H1 (cell line): ENCODE measurements at regions not wholly inside any gene's neighbourhood (a gene's known extent, or its start where the extent isn't known, plus 50 kb on each side); places are given as distances from the start of the nearest gene placed in this dataset.

ENCODE experiments used
- BACH1 ChIP-seq: IDR thresholded peaks from 2 replicates; pipeline ENCODE4 v1.6.1; 2012; ENCODE audit warnings: low read length, improper control_type of control experiment
- E2F6 ChIP-seq: IDR thresholded peaks from 2 replicates; pipeline ENCODE4 v1.6.1; 2012; ENCODE audit warnings: inconsistent platforms
- EP300 ChIP-seq, 2 experiments: IDR thresholded peaks; 1 replicate in 1 of 2; 2 replicates in 1 of 2; pipeline ENCODE4 v1.6.1; 2011 to 2012; ENCODE audit warnings: low read depth in 2 of 2, low read length in 2 of 2, mild to moderate bottlenecking in 2 of 2, borderline replicate concordance in 1 of 2, inconsistent platforms in 1 of 2, moderate library complexity in 1 of 2
- GABPA ChIP-seq: IDR thresholded peaks from 2 replicates; pipeline ENCODE4 v1.6.1; 2011; ENCODE audit warnings: mild to moderate bottlenecking, low read length, moderate library complexity, borderline replicate concordance; ENCODE audit not compliant: insufficient read depth
- JUND ChIP-seq: IDR thresholded peaks from 2 replicates; pipeline ENCODE4 v1.6.1; 2011; ENCODE audit warnings: mild to moderate bottlenecking, improper control_type of control experiment, low read length
- MAFK ChIP-seq: IDR thresholded peaks from 2 replicates; pipeline ENCODE4 v1.6.1; 2012; ENCODE audit warnings: low read depth, mild to moderate bottlenecking, improper control_type of control experiment, low read length
- POLR2AphosphoS5 ChIP-seq: IDR thresholded peaks from 2 replicates; pipeline ENCODE4 v1.6.1; 2011; ENCODE audit warnings: low read depth, low read length
- POU5F1 ChIP-seq: IDR thresholded peaks from 2 replicates; pipeline ENCODE4 v1.6.1; 2011; ENCODE audit warnings: low read depth, mild to moderate bottlenecking, low read length, moderate library complexity
- SUZ12 ChIP-seq: fragments of 200-600 bp; sonication (generic); IDR thresholded peaks from 2 replicates; pipeline ENCODE4 v1.6.1; 2012; ENCODE audit warnings: mild to moderate bottlenecking, inconsistent platforms, low read length, moderate library complexity, mixed read lengths
- TAF7 ChIP-seq: optimal IDR thresholded peaks from 2 replicates; pipeline ENCODE3; 2011; ENCODE audit warnings: low read depth, mild to moderate bottlenecking, inconsistent platforms, low read length, moderate library complexity, borderline replicate concordance
- USF2 ChIP-seq: IDR thresholded peaks from 2 replicates; pipeline ENCODE4 v1.6.1; 2011; ENCODE audit warnings: low read length, improper control_type of control experiment

GRCh38 chr15:53397041-53397616 lies 362.3 kb downstream of the WDR72 start (continued):
- no peak for TF ChIP-seq E2F6
- TF ChIP-seq TAF7 = no peak
- TF ChIP-seq BACH1 = no peak
- no peak for TF ChIP-seq USF2
- TF ChIP-seq GABPA = no peak
- no peak for TF ChIP-seq EP300 (IDR thresholded peaks at IDR 0.05; ENCODE audit: borderline replicate concordance in 1 of 2, low read depth in 2 of 2, low read length in 2 of 2)
- TF ChIP-seq JUND = no peak
- TF ChIP-seq POLR2AphosphoS5 = no peak
- no peak for TF ChIP-seq MAFK
- TF ChIP-seq SUZ12 = no peak
- no peak for TF ChIP-seq POU5F1
